ENCODE measurements at regions not wholly inside any gene's neighbourhood (a gene's known extent, or its start where the extent isn't known, plus 50 kb on each side); places are given as distances from the start of the nearest gene placed in this dataset.
"Not testable (repeated sequence)": the region's sequence is repeated elsewhere in the genome, so short reads cannot be mapped to it uniquely, and the experiment has no call there.

DNA sequence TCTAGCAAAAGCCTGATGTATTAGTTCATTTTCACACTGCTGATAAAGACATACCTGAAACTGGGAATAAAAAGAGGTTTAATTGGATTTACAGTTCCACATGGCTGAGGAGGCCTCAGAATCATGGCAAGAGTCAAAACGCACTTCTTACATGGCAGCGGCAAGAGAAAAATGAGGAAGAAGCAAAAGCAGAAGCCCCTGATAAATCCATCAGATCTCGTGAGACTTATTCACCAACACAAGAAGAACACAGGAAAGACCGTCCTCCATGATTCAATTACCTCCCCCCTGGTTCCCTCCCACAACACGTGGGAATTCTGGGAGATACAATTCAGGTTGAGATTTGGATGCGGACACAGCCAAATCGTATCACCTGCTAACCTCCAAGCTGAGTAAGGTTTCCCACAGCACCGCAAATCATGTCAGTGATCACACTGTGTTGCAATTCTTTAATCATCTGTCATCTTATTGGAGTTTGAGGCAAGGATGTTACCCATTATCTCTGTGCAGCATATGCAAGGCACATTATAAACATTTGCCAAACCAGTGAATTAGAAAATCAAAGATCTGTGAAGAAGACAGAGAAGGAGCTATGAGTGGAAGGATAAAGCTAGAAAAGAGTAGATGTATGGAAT is 128.5 kb downstream of the ZNF281 start:
- no peak for DNase-seq

DNA sequence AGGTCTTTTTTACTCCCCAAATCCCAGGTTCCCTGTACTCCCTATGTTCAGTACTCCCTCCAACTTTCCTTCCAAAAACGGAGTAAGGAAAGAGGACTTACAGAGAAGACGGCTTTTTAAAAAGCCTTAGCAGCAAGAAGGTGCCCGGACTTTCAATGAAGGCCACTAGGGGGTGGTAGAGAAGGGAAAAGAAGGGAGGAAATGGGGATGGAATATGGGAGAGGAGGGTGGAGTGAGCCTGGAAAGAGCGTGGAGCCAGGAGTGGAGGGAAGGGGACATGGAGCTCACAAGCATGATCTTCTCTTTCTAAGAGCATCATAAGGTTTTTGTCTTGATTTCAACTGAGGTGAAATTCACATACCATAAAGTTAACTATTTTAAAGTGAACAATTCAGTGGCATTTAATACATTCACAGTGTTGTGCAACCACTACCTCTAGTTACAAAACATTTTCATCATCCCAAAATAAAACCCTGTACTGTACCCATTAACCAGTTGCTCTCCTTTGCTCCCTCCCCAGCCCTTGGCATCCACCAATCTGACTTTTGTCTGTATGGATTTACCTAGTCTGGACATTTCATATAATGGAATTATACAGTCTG is 129.9 kb downstream of the ZNF281 start:
- peak in 1 of 2 donors; percentile 43 for DNase-seq

DNA sequence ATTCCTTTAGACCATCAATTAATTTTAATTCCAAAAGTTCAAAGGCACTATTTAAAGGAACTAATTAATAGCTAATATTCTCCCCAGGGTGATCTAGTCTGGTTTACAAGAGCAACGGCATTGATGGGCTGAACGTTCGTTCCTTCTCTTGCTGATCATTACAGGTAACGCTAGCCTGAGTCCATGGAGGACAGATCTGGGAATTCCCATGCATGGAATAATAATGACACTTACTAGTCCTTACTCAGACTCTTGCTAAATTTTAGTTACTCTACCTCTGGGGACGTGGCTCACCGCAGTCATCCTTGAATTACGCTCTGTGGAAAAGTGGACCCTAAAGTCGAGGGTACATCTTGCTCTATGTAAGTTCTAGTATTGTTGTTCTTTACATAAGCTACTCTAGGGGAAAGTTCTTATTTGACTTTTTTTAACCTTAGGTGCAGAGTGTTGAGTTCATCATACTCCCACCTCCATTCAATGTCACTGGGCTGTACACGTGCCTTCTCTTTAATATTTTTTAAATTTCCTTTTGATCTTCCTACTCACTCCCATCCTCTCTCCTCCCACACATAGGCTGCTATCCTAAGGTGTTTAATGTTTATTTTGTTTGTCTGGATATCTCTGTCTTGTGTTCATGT is 133.9 kb downstream of the ZNF281 start:
- DNase-seq = no peak

DNA sequence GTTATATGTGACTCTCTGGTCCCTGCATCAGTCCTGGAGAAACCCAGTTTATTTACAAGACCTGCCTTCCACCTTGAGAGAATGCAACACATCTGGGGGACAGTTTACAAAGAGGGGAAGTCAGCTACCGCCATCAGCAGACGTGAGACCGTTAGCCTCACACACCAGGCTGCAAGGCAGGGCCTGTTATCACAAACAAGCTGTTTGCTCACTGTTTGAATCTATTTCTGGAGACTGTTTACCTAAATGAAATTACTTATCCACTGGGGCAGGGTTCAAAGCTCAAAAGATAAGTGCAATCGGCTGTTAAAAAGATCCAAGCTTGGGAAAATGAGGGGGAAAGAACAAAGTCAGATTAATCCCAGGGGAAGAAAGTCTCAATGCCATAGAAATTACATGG is 134.4 kb downstream of the ZNF281 start:
- DNase-seq = no peak

DNA sequence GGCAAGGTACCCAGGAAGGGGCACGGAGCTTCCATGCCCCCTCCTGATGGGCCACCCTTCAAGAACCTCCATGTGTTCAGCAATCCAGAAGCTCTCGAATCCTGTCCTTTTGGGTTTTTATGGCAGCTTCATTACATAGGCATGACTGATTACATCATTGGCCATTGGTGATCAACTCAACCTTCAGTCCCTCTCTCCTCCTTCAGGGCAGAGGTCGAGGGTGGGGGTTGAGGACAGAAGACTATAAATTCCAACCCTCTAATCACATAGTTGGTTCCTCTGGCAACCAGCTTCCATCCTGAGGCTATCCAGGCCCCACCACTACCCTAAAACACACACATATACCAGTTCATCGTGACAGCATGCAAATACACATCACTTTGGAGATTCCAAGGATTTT is 135.7 kb downstream of the ZNF281 start:
- DNase-seq = no peak

DNA sequence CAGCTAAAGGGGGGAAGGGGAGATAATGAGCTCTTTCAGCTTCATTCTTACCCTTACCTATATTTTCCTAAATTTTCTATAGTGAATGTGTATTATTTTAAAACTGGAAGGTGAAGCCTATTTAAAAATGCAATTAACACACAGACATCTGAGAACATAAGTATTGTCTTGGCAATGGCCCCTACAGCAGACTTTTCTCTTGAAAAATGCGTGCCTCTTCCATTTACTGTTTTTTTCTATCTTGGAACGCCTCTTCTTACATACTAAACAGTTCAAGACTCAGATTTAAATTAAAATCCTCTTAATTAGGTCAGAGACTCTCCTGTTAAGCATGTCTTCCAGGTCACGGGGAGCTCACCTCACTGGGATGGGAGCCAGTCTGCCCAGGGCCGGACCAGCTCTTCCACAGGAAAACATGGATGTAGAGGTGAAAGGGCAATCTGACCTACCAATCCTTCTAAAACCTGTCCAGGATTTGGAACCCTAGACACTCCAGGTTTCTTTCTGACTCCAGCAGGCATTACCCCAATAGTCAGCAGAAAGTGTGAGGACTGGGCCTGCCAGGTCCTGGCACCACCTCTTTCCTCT is 137.3 kb downstream of the ZNF281 start:
- DNase-seq = no peak

DNA sequence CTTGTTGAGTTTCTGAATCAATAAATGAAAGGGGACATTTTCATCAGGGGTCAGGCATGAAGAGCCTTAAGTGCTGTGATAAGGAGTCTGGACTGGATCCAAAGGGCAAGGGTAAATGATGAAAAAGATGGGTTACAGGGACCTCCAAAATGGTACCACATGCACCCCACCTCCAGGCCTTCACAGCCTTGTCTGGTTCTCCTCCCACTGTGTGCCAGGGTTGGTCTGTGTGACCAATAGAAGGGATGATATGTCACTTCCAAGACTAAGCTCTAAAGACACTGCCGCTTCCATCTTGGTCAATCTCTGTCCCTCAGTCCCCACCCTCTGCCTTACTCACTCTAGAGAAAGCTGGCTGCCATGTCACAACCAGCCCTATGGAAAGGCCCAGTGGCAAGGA is 140.6 kb downstream of the ZNF281 start:
- no peak for DNase-seq

DNA sequence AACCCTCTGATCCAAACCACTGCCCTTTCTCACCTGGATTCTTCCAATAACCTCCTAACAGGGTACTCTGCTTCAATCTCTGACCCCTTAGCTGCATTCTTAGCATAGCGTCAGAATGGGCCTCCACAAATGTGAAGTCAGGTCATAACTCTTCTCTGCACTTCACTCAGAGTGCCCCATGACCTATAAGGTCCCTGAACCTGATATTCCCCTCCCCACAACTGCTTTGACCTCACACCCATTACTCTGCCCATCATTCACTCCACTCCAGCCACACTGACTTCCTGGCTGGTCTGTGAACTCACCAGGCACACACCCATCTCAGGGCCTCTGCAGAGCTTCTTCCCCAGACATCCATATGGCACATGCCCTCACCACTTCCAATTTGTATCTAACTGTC is 141.9 kb downstream of the ZNF281 start:
- DNase-seq = no peak

DNA sequence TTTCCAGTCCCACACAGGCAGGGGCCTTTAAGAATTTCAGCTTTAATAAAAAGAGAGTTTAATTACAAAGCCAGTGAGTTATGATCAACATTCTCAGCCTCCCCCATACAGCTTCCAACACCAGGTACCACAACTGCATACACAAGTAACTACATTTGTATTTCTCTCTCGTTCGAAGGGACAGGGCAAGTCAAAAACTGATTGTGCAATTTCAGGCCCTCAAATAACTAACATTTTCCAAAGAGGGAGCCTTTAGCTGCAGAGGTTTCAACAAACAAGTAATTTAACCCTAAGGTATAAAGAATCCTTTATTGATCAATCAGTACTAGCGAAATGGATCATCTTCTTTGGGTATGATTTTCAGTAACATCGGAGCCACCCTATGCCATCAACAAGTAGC is 142.4 kb downstream of the ZNF281 start:
- DNase-seq = no peak

DNA sequence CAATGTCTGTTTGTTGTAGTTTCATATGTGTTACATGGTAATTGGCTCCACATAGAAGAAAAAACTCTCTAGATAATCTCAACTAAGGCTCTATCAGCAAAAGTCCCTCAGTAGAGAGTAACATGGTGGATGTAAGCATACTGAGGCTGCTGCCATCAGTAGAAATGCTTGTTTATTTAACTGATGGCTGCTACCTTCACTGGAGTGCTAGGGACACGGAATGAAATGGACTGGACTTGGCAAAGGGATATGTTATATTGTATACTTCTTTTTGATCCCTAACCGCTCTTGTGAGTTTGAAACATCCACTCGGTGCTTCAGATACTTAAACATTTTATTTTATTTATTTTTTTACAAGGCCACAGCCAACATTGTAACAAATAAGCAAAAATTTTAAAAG is 143.0 kb downstream of the ZNF281 start:
- no peak for DNase-seq

DNA sequence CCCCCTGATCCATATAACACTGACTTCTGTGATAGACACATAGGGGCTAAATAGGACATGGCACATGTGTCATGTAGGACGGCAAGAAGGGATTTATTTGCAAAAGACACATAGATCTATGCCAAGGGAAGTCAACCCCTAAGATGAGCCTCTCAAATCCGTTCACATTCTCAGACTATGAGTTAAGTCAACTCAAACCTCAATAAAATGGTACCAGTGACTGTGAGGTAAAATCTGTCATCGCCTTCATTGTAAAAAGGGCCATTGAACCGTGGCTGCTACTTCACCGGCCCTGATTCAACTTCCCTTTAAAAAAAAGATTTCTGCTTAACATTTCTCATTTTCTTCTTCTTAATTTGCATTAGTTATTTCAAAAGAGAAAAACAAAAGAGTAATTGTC is 144.0 kb downstream of the ZNF281 start:
- DNase-seq = no peak

DNA sequence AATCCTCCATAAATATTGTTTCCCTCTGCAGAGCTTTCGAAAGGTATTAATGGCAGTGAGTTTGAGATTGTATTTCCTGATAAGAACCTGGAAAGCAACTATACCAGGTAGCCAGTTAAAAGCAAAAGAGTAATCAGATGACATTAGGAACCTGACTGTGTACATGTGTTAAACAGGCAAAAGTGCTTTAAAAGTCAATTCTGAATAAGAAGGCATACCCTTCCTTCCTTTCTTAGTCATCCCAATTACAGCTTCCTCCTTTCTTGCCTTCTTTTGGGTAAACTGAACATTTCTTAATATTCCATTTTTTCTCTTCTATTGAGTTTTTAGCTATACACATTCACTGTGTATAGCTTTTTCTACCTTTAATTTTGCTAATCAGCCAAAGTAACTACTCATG is 144.7 kb downstream of the ZNF281 start:
- DNase-seq = no peak

DNA sequence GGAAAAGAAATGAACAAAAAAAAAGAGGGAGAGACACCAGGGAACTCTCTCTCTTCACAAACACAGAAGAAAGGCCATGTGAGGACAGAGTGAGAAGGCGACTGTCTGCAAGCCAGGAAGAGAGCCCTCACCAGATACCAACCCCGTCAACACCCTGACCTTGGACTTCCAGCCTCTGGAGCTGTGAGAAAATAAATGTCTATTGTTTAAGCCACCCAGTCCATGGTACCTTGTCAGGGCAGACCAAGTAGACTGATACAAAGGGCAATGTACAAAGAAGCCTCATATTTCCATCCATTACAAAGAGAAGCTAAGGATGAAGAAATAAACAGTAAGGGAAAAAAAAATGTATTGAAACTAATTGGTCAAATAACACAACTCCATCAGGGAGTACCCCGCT is 146.6 kb downstream of the ZNF281 start:
- no peak for DNase-seq

DNA sequence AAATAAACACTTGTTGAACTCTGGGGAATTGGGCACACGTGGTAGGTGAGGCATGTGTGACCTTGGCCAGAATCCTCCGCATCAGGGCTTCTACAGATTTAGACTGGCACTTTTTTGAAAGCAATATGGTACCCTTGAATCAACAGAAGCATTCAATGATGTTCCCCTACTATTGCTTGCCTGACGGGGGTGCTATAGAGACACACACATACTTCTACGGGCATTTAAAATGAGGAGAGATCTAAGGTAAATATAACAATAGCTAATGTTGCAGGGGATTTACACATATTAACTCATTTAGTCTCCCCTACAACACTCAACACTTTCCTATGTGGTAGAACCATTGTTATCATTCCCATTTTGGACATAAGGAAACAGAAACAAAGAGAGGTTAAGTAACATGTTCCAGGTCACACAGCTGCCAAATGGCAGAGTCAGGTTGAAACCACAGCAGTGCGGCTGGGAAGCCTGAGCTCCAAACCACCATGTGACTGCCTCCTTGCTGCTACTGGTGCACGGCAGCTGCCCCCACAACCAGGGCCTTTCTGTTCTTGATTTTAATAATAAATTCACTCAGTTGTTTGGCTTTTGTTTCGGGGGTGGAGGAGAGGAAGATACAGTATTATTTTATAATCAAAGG is 147.4 kb downstream of the ZNF281 start:
- DNase-seq = no peak

DNA sequence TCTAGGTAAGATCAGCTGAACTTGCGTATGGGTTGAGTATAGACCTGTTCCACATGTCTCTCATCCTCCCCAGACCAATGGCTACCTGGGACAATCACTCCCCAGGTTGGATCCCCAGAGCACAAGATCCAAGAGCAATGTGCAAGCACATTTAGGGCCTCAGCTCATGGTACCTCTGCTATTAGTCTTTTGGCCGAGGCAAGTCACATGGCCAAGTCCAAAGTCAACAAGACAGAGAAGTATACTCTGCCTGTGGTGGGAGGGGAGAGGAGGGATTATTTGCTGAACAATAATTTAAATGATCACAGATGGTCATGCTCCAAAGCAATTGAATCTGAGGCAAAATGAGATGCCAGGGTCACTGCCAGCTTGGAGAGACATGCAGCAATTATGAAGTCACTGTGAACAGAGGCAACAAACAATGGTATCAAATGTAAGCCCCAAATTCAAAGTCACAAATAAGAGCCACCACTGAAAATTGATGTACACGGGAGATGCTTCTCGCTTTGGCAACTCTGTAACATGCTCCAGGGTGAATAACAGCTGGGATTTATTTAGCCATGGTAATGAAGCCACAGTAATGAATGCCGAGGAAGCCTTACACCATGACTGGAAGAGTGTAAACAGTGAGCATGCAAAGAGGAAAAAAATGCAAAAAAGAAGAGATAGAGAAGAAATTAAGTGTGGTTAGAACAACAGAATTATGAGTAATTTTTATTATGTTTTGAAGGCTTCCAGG is 149.1 kb downstream of the ZNF281 start:
- DNase-seq = no peak

DNA sequence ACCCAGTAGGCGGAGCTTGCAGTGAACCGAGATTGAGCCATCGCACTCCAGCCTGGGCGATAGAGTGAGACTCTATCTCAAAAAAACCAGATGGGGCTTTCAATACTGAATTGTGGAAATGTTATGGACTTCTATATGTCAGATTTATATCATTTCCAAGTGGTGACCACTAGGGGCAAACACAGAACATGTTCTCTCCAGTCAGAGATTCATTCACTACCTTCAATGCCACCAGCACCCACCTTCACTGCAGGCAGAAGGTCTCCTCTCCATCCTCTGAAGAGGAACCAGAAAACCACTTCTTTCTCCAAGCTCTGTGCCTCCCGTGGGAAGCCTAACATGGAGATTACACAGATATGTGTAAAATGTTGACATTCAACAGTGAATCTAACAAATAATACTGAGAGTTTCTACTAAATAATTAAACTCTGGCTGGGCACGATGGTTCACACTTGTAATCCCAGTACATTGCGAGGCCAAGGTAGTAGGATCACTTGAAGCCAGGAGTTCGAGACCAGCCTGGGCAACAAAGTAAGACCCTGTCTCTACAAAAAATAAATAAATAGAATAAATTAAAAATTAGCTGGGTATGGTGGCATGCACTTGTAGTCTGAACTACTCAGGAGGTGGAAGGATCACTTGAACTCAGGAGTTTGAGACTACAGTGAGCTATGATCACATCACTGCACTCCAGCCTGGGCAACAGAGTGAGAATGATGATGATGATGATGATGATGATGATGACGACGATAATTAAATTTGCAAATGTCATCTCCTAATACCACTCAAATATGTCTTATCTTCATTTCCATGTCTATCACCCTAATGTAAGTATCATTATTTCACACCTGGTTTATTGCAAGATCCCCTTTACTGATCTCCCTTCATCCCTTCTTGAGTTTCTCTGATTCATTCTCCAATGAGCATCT is 151.1 kb downstream of the ZNF281 start:
- DNase-seq = peak in 1 of 2 donors; percentile 26

DNA sequence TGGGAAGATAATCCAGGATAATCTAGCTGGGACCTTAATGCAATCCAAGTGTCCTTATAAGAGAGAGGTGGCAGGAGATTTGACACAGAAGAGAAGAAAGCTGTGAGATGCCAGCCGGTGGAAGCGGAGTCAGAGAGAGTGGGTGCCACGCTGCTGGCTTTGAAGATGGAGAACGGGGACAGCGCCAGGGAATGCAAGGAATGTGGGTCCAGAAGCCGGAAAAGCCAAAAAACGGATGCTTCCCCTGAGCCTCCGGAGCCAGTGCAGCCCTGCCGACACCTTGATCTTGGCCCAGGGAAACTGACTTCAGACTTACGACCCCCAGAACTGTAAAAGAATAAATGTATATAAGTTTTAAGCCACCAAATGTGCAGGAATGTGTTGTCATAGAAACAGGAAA is 152.6 kb downstream of the ZNF281 start:
- DNase-seq = no peak

DNA sequence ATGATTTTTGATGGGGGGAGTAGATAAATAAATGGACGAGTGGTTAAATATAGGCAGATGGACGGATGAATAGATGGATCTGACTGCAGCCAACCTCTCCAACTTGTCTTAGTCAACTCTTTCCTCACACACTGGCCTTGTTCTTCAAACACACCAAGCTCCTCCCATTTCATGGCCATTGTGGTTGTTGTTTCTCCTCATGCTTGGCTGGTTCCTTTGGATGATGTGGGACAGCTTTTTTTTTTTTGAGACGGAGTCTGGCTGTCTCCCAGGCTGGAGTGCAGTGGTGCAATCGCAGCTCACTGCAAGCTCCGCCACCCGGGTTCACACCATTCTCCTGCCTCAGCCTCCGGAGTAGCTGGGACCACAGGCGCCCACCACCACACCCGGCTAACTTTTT is 155.2 kb downstream of the ZNF281 start:
- not testable (repeated sequence) for DNase-seq

DNA sequence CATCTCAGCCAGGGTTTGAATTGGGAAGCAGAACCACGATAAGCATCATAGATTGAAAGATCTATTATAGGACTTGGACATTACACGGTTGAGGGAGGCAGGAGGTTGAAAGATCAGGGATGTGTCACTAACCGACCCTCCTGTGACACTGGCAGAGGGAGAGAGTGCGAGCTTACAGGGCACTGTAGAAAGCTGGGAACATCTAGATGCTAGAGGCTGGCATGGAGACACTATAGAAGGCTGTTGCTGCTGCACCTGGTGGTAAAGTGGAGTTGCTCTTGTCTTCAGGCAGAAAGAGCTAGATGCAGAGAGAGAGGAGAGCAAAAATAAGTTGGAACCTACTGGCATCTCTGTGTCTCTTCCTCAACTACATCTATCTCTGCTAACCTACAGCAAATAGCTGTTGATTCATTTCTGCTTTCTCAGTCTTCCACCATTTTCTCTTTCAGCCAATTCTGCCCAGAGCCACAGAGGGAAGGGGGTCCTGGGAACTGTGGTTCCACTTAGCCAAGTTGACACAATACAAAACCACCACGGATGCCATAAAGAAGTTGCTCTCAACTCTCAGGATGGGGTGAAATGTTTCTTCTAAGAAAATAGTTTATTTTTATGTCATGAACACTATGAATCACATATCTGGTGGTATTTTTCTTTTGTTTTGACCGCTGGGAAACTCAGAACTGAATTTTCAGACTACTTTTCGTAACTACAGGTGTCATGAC is 155.9 kb downstream of the ZNF281 start:
- no peak for DNase-seq

DNA sequence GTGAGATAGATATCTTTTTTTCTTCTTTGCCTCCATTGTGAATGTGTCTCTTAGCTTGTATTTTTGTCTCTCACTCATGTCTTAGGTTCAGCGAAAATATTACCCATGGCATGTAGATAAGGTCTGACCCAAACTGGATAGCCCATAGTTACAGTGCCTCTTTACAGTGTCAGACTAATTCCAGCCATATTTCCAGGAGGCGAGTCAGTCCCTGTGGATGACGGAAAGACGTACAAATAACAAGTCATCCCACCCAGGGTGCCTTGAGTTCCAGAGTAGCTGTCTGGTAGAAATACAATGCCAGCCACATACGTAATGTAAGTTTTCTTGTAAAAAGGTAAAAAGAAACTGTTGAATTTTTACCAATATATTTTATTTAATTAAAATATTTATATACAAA is 157.3 kb downstream of the ZNF281 start:
- no peak for DNase-seq

DNA sequence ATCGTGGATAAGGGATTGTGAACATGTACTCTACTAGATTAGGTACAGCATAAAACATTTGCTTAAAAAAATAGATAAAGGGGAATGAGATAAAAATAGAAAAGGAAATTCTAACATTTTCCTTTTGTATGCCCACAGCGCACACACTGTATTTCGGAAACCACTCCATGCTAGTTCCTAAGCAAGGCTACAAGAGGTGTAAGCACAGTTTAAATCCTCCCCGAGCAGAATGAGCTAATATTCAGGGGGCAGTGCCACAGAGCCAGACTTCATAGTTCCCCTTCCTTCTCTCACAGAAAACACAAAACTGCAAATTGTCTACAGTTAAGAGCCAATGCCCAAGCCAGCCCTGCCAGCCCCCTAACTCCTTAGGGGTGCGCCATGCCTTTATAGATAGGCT is 159.4 kb downstream of the ZNF281 start:
- no peak for DNase-seq
